HG03521 (cell line): ENCODE measurements at regions not wholly inside any gene's neighbourhood (a gene's known extent, or its start where the extent isn't known, plus 50 kb on each side); places are given as distances from the start of the nearest gene placed in this dataset.
"Not testable (repeated sequence)": the region's sequence is repeated elsewhere in the genome, so short reads cannot be mapped to it uniquely, and the experiment has no call there.

Source experiments
- ATAC-seq: cut with Tn5 transposase; IDR thresholded peaks from one replicate; pipeline ENCODE4 v1.9.1; 2021; ENCODE audit warnings: mild to moderate bottlenecking, moderate library complexity; ENCODE audit not compliant: unreplicated experiment

DNA sequence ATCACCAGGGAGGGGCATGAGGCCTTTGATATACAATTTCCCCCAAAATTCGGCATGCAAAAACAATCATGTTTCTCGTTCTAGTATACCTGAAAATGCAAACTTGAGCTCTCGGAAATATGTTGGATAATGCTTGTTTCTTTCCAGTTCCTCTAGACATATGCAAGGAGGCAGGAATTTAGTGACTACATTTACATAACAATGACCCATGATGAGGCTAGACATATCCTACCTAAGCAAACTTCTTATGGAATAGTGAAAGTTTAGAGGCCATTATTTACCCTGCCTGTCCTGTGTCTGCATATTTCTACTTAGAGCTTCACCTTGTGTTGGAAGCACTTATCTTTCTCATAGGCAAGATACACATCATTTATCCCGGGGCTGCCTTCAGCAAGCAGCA, 514.6 kb downstream of the KCNJ2 start:
- no peak for ATAC-seq

GRCh38 chr17:70687421-70687820, 518.1 kb downstream of the KCNJ2 start:
- ATAC-seq, result no peak

DNA sequence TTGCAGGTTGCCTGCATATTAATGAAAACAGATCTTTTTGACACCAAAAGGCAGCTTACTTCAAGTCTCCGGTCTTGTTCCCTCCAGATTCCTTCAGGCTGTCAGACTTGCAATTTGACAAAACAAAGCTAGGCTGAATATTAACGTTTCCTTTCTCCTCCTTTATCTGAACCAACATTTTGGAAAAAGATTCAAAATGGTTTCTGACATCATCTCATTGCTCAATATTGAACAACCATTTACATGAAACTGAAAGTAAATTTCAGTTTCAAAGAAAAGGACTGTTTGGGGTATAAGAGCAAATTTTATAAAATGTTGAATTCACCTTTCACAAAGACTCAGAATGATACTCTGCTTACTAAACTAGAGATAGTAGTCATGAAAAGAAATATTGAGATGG, 521.8 kb downstream of the KCNJ2 start:
- no peak for ATAC-seq

GRCh38 chr17:70699408-70699807, 530.1 kb downstream of the KCNJ2 start:
- no peak for ATAC-seq

DNA sequence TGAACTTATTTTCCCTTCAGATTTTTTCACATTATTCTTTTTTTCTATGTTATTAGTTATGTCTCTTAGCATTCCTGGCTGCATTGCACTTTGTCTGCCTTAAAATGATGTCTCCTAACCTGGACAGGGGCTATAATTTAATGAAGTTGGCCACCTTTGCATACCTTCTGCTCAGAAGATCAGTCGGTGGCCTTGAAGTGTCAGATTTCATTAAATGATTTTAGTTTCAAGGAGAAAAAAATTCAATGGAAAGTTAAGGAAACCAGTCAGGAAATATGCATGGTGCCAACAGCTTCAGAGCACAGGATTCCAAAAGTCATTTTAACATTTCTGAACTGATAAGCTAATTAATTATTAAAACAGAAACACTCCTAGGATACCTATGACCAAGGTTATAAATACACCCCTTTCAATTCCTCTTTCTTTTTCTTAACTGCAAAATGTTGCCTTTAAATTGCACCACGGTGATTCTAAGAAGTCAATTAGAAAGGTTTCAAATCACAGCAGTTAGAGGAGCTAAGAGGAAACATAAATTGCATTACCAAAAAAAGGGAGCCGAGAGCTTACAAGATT, 533.4 kb downstream of the KCNJ2 start:
- ATAC-seq, result no peak

DNA sequence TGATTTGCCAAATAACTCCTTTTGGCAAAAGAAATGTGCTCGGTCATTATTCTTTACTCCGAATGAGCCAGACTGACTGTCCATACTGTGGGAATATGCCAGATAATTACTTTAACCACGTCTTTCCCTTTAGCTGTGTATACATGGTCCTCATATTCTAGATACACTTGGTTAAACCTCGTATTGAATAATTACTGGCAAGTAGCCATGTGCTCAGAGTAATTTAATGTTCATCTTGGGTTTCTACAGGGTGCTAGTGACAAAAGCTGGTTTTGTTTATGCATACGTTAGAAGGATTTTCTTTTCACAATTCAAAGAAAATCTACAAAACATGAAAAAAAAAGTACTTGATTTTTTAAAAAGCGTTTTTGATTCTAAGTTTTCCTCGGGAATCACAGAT, 540.3 kb downstream of the KCNJ2 start:
- no peak for ATAC-seq

DNA sequence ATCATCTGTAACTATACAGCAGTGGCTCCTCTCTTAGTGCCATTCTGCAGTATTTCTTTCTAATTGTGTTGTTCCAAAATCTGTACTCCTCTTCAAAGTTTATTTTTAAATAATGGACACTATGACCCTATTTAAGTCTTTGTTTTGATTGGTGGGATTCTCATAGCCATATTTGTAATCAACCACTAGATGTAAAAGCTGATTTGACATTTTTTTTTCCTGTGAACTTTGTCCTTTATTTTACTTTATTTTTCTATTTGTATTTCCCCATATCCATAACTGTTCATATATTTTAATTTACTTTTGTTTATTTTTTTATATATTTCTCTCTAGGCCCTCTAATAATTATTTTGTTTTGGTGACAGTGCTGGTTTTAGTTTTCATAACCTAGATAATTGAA, 544.4 kb downstream of the KCNJ2 start:
- ATAC-seq, result no peak

- no peak for ATAC-seq
These were observed 547.2 kb downstream of the KCNJ2 start for GRCh38 chr17:70716551-70716950.

- no peak for ATAC-seq
These were observed 547.7 kb downstream of the KCNJ2 start for GRCh38 chr17:70717042-70717441.

GRCh38 chr17:70736375-70736957, 567.1 kb downstream of the KCNJ2 start:
- ATAC-seq, result no peak

- no peak for ATAC-seq
These were observed 569.7 kb downstream of the KCNJ2 start for GRCh38 chr17:70739065-70739464.

DNA sequence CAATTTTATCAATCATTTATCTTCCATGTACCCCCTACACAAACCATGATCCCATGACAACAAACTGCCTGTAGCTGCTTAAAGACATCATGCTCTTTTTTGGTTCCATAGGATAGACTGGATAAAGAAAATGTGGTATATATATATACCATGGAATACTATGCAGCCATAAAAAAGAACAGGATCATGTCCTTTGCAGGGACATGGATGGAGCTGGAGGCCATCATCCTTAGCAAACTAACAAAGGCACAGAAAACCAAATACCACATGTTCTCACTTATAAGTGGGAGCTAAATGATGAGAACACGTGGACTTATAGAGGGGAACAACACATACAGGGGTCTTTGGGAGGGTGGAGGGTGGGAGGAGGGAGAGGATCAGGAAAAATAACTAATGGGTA, 577.2 kb downstream of the KCNJ2 start:
- not testable (repeated sequence) for ATAC-seq

DNA sequence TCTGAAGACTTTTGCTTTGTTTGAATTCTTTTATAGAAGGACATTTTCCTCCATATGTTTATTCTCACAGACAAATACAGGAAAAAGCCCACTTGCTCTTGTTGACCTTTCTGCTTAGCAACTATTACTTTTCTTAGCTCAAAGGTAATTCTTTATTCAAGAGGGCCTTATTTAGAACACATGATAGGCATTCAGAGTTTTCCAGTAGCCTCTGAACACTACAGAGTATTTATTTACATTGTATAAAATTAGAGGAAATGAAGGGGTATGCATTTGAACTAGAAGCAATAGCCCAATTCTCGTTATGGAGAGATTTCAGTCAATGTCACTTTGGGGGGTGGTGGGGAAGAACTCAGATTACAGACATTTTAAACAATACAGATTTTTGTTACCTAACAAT, 581.7 kb downstream of the KCNJ2 start:
- ATAC-seq, result no peak

- ATAC-seq, result not testable (repeated sequence)
These were observed 583.1 kb downstream of the KCNJ2 start for GRCh38 chr17:70752461-70752860.

DNA sequence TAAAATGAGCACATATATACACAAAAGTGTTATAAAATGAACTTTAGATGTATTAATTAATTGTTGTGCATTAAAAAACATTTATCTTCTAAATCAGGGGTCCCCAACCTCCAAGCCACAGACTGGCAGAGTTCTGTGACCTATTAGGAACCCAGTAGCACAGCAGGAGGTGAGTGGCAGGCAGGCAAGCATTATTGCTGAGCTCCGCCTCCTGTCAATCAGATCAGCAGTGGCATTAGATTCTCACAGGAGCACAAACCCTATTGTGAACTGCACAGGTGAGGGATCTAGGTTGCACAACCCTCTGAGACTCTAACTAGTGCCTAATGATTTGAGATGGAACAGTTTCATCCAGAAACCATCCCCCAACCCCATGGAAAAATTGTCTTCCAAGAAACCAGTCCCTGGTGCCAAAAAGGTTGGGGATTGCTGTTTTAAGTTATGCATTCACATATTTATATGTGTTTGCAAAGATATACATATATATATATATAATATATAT, 583.7 kb downstream of the KCNJ2 start:
- no peak for ATAC-seq

- ATAC-seq, result no peak
These were observed 593.7 kb downstream of the KCNJ2 start for GRCh38 chr17:70763018-70763417.

- no peak for ATAC-seq
These were observed 597.9 kb downstream of the KCNJ2 start for GRCh38 chr17:70767102-70767701.

DNA sequence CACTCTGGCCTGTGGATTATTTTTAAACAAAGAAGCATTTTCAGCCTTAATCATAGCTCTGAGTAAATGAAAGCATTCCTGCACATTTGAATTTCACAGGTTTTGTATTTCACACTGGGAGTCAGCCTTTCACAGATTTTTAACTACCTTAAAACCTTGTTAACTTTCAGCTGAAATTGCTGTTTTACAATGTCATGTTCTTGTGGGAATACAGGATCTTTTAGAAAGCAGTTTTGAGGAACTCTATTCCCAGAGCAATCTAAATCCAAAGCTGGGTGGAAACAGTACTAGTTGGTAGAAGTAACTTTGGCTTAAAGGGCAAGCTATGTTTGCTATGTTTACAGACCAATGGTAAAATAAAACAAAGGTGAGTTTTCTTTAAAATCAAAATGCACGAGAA, 600.6 kb downstream of the KCNJ2 start:
- no peak for ATAC-seq

DNA sequence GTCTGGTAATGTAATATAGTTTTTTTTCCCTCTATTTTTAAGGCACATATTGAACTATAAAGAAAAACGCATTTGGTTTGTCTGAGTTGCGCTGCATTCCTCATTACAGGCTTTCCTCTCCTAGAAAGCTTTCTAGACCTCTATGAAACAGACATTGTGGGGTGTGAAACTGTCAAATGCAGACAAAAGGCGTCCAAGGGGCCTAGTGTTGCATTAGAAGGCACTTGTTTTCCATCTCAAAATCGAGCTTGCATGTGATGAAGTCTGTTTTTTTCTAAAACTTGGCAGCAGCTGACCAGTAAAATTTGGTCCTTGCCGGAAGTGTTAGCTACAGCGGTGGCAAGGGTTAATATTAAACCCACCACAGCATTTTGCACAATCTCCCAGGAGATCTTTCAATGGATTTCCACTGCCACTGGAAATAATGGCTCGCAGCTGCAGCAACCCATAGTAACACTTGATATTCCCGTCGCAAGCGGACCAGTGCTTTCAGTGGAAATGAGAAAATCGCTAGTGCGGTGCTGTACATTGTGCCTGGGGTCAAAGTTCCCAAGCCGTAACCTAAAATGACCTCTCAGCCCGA, 602.6 kb downstream of the KCNJ2 start:
- ATAC-seq, result no peak

- ATAC-seq, result no peak
These were observed 603.4 kb downstream of the KCNJ2 start for GRCh38 chr17:70772761-70773160.

GRCh38 chr17:70773258-70773657, 603.9 kb downstream of the KCNJ2 start:
- ATAC-seq, result no peak
